Endothelial cell of umbilical vein (primary cell): ENCODE measurements at regions not wholly inside any gene's neighbourhood (a gene's known extent, or its start where the extent isn't known, plus 50 kb on each side); places are given as distances from the start of the nearest gene placed in this dataset.

Experiments
- BruUV-seq: library from RNA; stranded (reverse); fragments of 400-500 nt; replicated peaks from 2 replicates; lab custom pipeline; 2021; lab: Mats Ljungman, UMichigan
- CTCF ChIA-PET: fragments of 300-600, 350-600 bp; sonication (Branson Sonifier 250); formaldehyde crosslinking; loops from one replicate; lab custom pipeline; 2021; ENCODE audit warnings: antibody characterized with exemption, inconsistent platforms; lab: Charles Lee
- POLR2A ChIA-PET: fragments of 300-600, 350-600 bp; sonication (Branson Sonifier 250); formaldehyde crosslinking; loops from one replicate; lab custom pipeline; 2021; ENCODE audit warnings: antibody characterized with exemption, inconsistent platforms; lab: Charles Lee
- DNase-seq: peaks from one replicate; pipeline ENCODE4 v3.0.0-alpha.2; 2011; ENCODE audit warnings: low read depth, low spot score
- FAIRE-seq: peaks from 2 replicates; lab custom pipeline; 2011; peaks lifted over from hg19 to GRCh38; lab: Jason Lieb, UNC
- H2AFZ ChIP-seq: 2 replicates; pipeline ENCODE4 v1.6.0; 2012; ENCODE audit warnings: low read depth, low read length, control low read depth, inconsistent platforms
- H3K27ac ChIP-seq: 2 replicates; pipeline ENCODE4 v1.5.1; 2011; ENCODE audit warnings: low read depth, mild to moderate bottlenecking, control low read depth, low read length, moderate library complexity; ENCODE audit not compliant: insufficient read depth
- H3K27me3 ChIP-seq, 2 experiments: 2 replicates each; pipeline versions ENCODE4 v1.6.0 to v1.6.1; 2011; ENCODE audit warnings: low read length in 2 of 2, mixed read lengths in 1 of 2; ENCODE audit not compliant: control insufficient read depth in 2 of 2, insufficient read depth in 2 of 2
- H3K36me3 ChIP-seq, 2 experiments: 2 replicates in 1 of 2; 3 replicates in 1 of 2; pipeline ENCODE4 v1.5.1; 2011; ENCODE audit warnings: low read length in 2 of 2, mild to moderate bottlenecking in 1 of 2, moderate library complexity in 1 of 2; ENCODE audit not compliant: control insufficient read depth in 2 of 2, insufficient read depth in 2 of 2; ENCODE audit errors: extremely low read depth in 1 of 2
- H3K4me1 ChIP-seq: 3 replicates; pipeline ENCODE4 v1.5.1; 2011; ENCODE audit warnings: mild to moderate bottlenecking, low read length; ENCODE audit not compliant: control insufficient read depth, insufficient read depth; ENCODE audit errors: extremely low read depth
- H3K4me2 ChIP-seq: 2 replicates; pipeline ENCODE4 v1.6.1; 2011; ENCODE audit warnings: low read length, control low read depth, mixed read lengths; ENCODE audit not compliant: insufficient read depth
- H3K4me3 ChIP-seq, 3 experiments: fragments of 200-600 bp in 1 of 3; sonication (generic), shearing (Covaris generic) in 1 of 3; replicated peaks in 1 of 3; 2 replicates each; pipeline ENCODE4 v1.5.1; 2011 to 2016; ENCODE audit warnings: control low read depth in 3 of 3, low read length in 3 of 3, mild to moderate bottlenecking in 2 of 3, inconsistent platforms in 1 of 3, low read depth in 1 of 3, moderate library complexity in 1 of 3; ENCODE audit not compliant: insufficient read depth in 1 of 3
- H3K79me2 ChIP-seq: 2 replicates; pipeline ENCODE4 v1.6.0; 2012; ENCODE audit warnings: low read length, inconsistent platforms; ENCODE audit not compliant: control insufficient read depth, insufficient read depth
- H3K9ac ChIP-seq: replicated peaks from 2 replicates; pipeline ENCODE3; 2011; ENCODE audit warnings: low read length, control low read depth; ENCODE audit not compliant: insufficient read depth; ENCODE audit errors: extremely low read depth
- H3K9me1 ChIP-seq: replicated peaks from 3 replicates; pipeline ENCODE4 v1.6.0; 2011; ENCODE audit warnings: mild to moderate bottlenecking, low read length; ENCODE audit not compliant: control insufficient read depth, insufficient read depth; ENCODE audit errors: extremely low read depth
- H3K9me3 ChIP-seq: replicated peaks from 2 replicates; pipeline ENCODE4 v1.5.1; 2012; ENCODE audit warnings: low read length, inconsistent platforms; ENCODE audit not compliant: control insufficient read depth, insufficient read depth
- H4K20me1 ChIP-seq: replicated peaks from 2 replicates; pipeline ENCODE3; 2011; ENCODE audit warnings: mild to moderate bottlenecking, low read length; ENCODE audit not compliant: control insufficient read depth, insufficient read depth; ENCODE audit errors: extremely low read depth
- CTCF ChIP-seq, 2 donors: IDR thresholded peaks; 1 replicate in 1 of 2; 2 replicates in 1 of 2; pipeline ENCODE4 v1.5.1; 2011; ENCODE audit warnings: low read length in 2 of 2, mild to moderate bottlenecking in 2 of 2, moderate library complexity in 2 of 2, control low read depth in 1 of 2, inconsistent platforms in 1 of 2, low read depth in 1 of 2; ENCODE audit not compliant: insufficient read depth in 1 of 2; ENCODE audit errors: extremely low read depth in 1 of 2
- EZH2 ChIP-seq: IDR thresholded peaks from 2 replicates; pipeline ENCODE4 v1.6.1; 2012; ENCODE audit warnings: borderline replicate concordance, low read depth, mild to moderate bottlenecking, moderate library complexity, low read length, inconsistent platforms; ENCODE audit not compliant: severe bottlenecking
- FOS ChIP-seq: IDR thresholded peaks from 2 replicates; pipeline ENCODE4 v1.6.1; 2011; ENCODE audit warnings: mild to moderate bottlenecking, low read length, moderate library complexity, borderline replicate concordance; ENCODE audit not compliant: insufficient read depth
- GATA2 ChIP-seq: IDR thresholded peaks from 2 replicates; pipeline ENCODE4 v1.7.0; 2011; ENCODE audit warnings: low read depth, mild to moderate bottlenecking, moderate library complexity, mixed read lengths, low read length; ENCODE audit not compliant: insufficient read length, insufficient read depth
- JUN ChIP-seq: IDR thresholded peaks from 2 replicates; pipeline ENCODE4 v1.6.1; 2011; ENCODE audit warnings: borderline replicate concordance, low read depth; ENCODE audit not compliant: insufficient read length, insufficient read depth
- MYC ChIP-seq: IDR thresholded peaks from one replicate; pipeline ENCODE4 v1.6.1; 2011; ENCODE audit warnings: mild to moderate bottlenecking, low read depth, low read length
- POLR2A ChIP-seq: IDR thresholded peaks from 2 replicates; pipeline ENCODE4 v1.6.1; 2012; ENCODE audit warnings: low read depth, mild to moderate bottlenecking, control low read depth, low read length
- POLR2AphosphoS5 ChIP-seq: IDR thresholded peaks from 2 replicates; pipeline ENCODE4 v1.6.1; 2012; ENCODE audit warnings: low read depth, mild to moderate bottlenecking, control low read depth, low read length, moderate library complexity; ENCODE audit not compliant: insufficient read depth
- dilution Hi-C: fragments of 300-500 bp; cut with MboI; formaldehyde crosslinking; loops from one replicate; pipeline ENCODE4 v1.15.0; 2019; ENCODE audit warnings: low sequenced_read_pairs; ENCODE audit not compliant: extremely low pct_ligation_motif_present
- intact Hi-C: fragments of 100-400 bp; cut with micrococcal nuclease; formaldehyde crosslinking; loops from one replicate; pipeline ENCODE4 v1.10.0; 2022
- TF ChIP-seq, protein P1 (sequence below): IDR thresholded peaks from 2 replicates; pipeline ENCODE4 v1.6.1; 2011; ENCODE audit not compliant: insufficient read depth, insufficient read length

- Histone ChIP-seq H3K36me3 (no peaks in the 10 kb centered on the region), H3K9ac (no peak overlapping the region), H3K9me1 (no peaks in the 10 kb centered on the region), H3K4me1 (no peaks in the 10 kb centered on the region), H3K27ac (no peak overlapping the region), H4K20me1 (no peaks in the 10 kb centered on the region), H3K4me3 (no peak overlapping the region), H2AFZ (no peak overlapping the region), H3K79me2 (no peaks in the 10 kb centered on the region), H3K27me3 (no peaks in the 10 kb centered on the region), H3K9me3 (no peaks in the 10 kb centered on the region), H3K4me2 (no peak overlapping the region)
- DNase-seq (no peak), FAIRE-seq (no peak)
- no peak for TF ChIP-seq FOS
- TF ChIP-seq POLR2A, result no peak
- TF ChIP-seq GATA2, result no peak
- TF ChIP-seq, protein P1, sequence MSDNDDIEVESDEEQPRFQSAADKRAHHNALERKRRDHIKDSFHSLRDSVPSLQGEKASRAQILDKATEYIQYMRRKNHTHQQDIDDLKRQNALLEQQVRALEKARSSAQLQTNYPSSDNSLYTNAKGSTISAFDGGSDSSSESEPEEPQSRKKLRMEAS, result no peak
- TF ChIP-seq POLR2AphosphoS5, result no peak
- no peak for TF ChIP-seq JUN
- no peak for TF ChIP-seq CTCF (IDR thresholded peaks at IDR 0.05; ENCODE audit: extremely low read depth in 1 of 2, insufficient read depth in 1 of 2, low read depth in 1 of 2, low read length in 2 of 2)
- no peak for TF ChIP-seq MYC
- no peak for TF ChIP-seq EZH2
- dilution Hi-C loops (no loop called here), intact Hi-C loops (no loop called here)
- POLR2A ChIA-PET, result no interaction called here
- BruUV-seq, result no TSS peak
- CTCF ChIA-PET, result no interaction called here
Measured at GRCh38 chr16:73116576-73116975, 68.6 kb upstream of the ZFHX3 start.
